ENCODE measurements at regions not wholly inside any gene's neighbourhood (a gene's known extent, or its start where the extent isn't known, plus 50 kb on each side); places are given as distances from the start of the nearest gene placed in this dataset.

DNA sequence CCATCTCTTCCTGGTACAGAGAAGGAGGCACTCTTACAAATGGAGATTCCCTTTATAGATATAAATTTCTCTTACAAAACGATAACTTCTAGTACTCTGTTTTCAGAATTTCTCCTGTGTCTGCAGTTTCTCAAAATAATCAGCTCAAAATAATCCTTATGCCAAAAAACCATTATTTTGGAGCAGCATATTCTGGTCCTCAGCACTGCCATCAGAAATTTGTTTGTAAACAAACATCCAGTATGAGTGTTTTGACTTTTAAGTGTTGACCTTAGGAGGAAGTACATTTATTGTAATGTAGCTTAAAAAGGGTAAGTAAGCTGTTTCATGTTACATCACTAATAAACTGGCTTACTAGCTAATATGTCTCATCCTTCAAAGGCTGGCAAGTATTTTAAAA, 52.8 kb upstream of the SNAPC3 start:
- TF ChIP-seq, protein P1, sequence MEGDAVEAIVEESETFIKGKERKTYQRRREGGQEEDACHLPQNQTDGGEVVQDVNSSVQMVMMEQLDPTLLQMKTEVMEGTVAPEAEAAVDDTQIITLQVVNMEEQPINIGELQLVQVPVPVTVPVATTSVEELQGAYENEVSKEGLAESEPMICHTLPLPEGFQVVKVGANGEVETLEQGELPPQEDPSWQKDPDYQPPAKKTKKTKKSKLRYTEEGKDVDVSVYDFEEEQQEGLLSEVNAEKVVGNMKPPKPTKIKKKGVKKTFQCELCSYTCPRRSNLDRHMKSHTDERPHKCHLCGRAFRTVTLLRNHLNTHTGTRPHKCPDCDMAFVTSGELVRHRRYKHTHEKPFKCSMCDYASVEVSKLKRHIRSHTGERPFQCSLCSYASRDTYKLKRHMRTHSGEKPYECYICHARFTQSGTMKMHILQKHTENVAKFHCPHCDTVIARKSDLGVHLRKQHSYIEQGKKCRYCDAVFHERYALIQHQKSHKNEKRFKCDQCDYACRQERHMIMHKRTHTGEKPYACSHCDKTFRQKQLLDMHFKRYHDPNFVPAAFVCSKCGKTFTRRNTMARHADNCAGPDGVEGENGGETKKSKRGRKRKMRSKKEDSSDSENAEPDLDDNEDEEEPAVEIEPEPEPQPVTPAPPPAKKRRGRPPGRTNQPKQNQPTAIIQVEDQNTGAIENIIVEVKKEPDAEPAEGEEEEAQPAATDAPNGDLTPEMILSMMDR (conservative IDR thresholded peaks at IDR 0.05), result no peak
- no peak for TF ChIP-seq EZH2 (IDR thresholded peaks at IDR 0.05; ENCODE audit: low read depth)
